H1 (cell line): ENCODE measurements at regions not wholly inside any gene's neighbourhood (a gene's known extent, or its start where the extent isn't known, plus 50 kb on each side); places are given as distances from the start of the nearest gene placed in this dataset.

ENCODE experiments used
- CTCF ChIA-PET: fragments of 300-600 bp; sonication (Branson Sonifier 250); formaldehyde crosslinking; loops from one replicate; lab custom pipeline; 2021; ENCODE audit not compliant: partially characterized antibody; lab: Charles Lee
- POLR2A ChIA-PET: fragments of 300-600 bp; sonication (Branson Sonifier 250); formaldehyde crosslinking; loops from one replicate; lab custom pipeline; 2021; ENCODE audit warnings: inconsistent platforms; ENCODE audit not compliant: partially characterized antibody; lab: Charles Lee
- DNase-seq, 2 experiments: peaks; one replicate each; pipeline versions ENCODE4 v3.0.0 to v3.0.0-alpha.2; 2010 to 2022; ENCODE audit warnings: low spot score in 2 of 2, low read depth in 1 of 2, mixed read lengths in 1 of 2
- FAIRE-seq: peaks from 2 replicates; lab custom pipeline; 2011; peaks lifted over from hg19 to GRCh38; lab: Jason Lieb, UNC
- H2AFZ ChIP-seq: 2 replicates; pipeline ENCODE4 v1.8.1; 2012; ENCODE audit warnings: low read length, inconsistent platforms
- H2AK5ac ChIP-seq: 2 replicates; pipeline ENCODE4 v1.6.1; 2013; ENCODE audit warnings: low read depth, low read length
- H2BK120ac ChIP-seq: replicated peaks from 2 replicates; pipeline ENCODE3; 2013; ENCODE audit warnings: low read depth, low read length, inconsistent platforms
- H2BK12ac ChIP-seq: 2 replicates; pipeline ENCODE4 v1.6.1; 2013; ENCODE audit warnings: low read depth, low read length
- H2BK15ac ChIP-seq: 2 replicates; pipeline ENCODE4 v1.6.1; 2013; ENCODE audit warnings: low read length
- H2BK20ac ChIP-seq: 2 replicates; pipeline ENCODE4 v1.6.1; 2013; ENCODE audit warnings: low read length
- H2BK5ac ChIP-seq: 2 replicates; pipeline ENCODE4 v1.6.1; 2013; ENCODE audit warnings: low read depth, low read length
- H3K14ac ChIP-seq: 2 replicates; pipeline ENCODE4 v1.6.1; 2013; ENCODE audit warnings: inconsistent platforms; ENCODE audit not compliant: insufficient read length
- H3K18ac ChIP-seq: 2 replicates; pipeline ENCODE4 v1.6.1; 2013; ENCODE audit warnings: low read length; ENCODE audit errors: extremely low read depth
- H3K23ac ChIP-seq: 2 replicates; pipeline ENCODE4 v1.6.1; 2013; ENCODE audit warnings: inconsistent platforms; ENCODE audit not compliant: insufficient read length
- H3K23me2 ChIP-seq: 2 replicates; pipeline ENCODE4 v1.6.1; 2013; ENCODE audit warnings: low read depth, low read length
- H3K27ac ChIP-seq: 2 replicates; pipeline ENCODE4 v1.6.1; 2011; ENCODE audit warnings: low read depth, low read length, inconsistent platforms
- H3K27me3 ChIP-seq, 4 experiments: replicated peaks in 1 of 4; 1 replicate in 1 of 4; 2 replicates in 3 of 4; pipeline versions ENCODE4 v1.6.1 to v1.8.1; 2011 to 2013; ENCODE audit warnings: low read length in 3 of 4, mild to moderate bottlenecking in 3 of 4, inconsistent platforms in 2 of 4, mixed read lengths in 2 of 4, moderate library complexity in 1 of 4; ENCODE audit not compliant: control insufficient read depth in 3 of 4, insufficient read depth in 3 of 4; ENCODE audit errors: extremely low read depth in 1 of 4
- H3K36me3 ChIP-seq, 4 experiments: 2 replicates each; pipeline versions ENCODE4 v1.6.1 to v1.8.1; 2011 to 2013; ENCODE audit warnings: mild to moderate bottlenecking in 4 of 4, low read length in 3 of 4, moderate library complexity in 2 of 4, control low read depth in 1 of 4, inconsistent platforms in 1 of 4; ENCODE audit not compliant: insufficient read depth in 4 of 4, control insufficient read depth in 2 of 4
- H3K4ac ChIP-seq: replicated peaks from 2 replicates; pipeline ENCODE3; 2013; ENCODE audit warnings: low read length, low read depth, mixed read lengths, inconsistent platforms; ENCODE audit not compliant: insufficient read length
- H3K4me1 ChIP-seq, 4 experiments: replicated peaks in 1 of 4; 1 replicate in 1 of 4; 2 replicates in 3 of 4; pipeline versions ENCODE4 v1.6.1 to v1.8.1; 2011 to 2013; ENCODE audit warnings: low read length in 3 of 4, inconsistent platforms in 2 of 4, mixed read lengths in 1 of 4; ENCODE audit not compliant: insufficient read depth in 4 of 4, control insufficient read depth in 3 of 4
- H3K4me2 ChIP-seq, 2 experiments: 2 replicates each; pipeline versions ENCODE4 v1.6.1 to v1.8.1; 2011 to 2013; ENCODE audit warnings: low read depth in 2 of 2, low read length in 2 of 2, control low read depth in 1 of 2, inconsistent platforms in 1 of 2, mild to moderate bottlenecking in 1 of 2; ENCODE audit not compliant: insufficient read depth in 1 of 2
- H3K4me3 ChIP-seq, 4 experiments: fragments of 200-600, 300-600 bp in 1 of 4; sonication (generic), shearing (Covaris generic), sonication (Bioruptor Twin) in 1 of 4; 2 replicates each; pipeline versions ENCODE4 v1.5.1 to v1.8.1; 2011 to 2016; ENCODE audit warnings: low read length in 4 of 4, low read depth in 3 of 4, control low read depth in 2 of 4, inconsistent platforms in 2 of 4, mild to moderate bottlenecking in 2 of 4, mixed read lengths in 1 of 4, moderate library complexity in 1 of 4; ENCODE audit not compliant: insufficient read depth in 2 of 4; ENCODE audit errors: extremely low read depth in 1 of 4
- H3K56ac ChIP-seq: replicated peaks from 2 replicates; pipeline ENCODE3; 2013; ENCODE audit warnings: low read depth, mild to moderate bottlenecking, mixed read lengths, low read length, inconsistent platforms; ENCODE audit not compliant: insufficient read length
- H3K79me1 ChIP-seq: 2 replicates; pipeline ENCODE4 v1.6.1; 2013; ENCODE audit warnings: low read depth, low read length, control low read depth
- H3K79me2 ChIP-seq, 2 experiments: 2 replicates each; pipeline versions ENCODE4 v1.6.1 to v1.8.1; 2012 to 2013; ENCODE audit warnings: low read length in 2 of 2, mild to moderate bottlenecking in 2 of 2, inconsistent platforms in 1 of 2; ENCODE audit not compliant: insufficient read depth in 2 of 2, control insufficient read depth in 1 of 2
- H3K9ac ChIP-seq, 4 experiments: replicated peaks in 1 of 4; 1 replicate in 1 of 4; 2 replicates in 3 of 4; pipeline versions ENCODE4 v1.6.1 to v1.8.1; 2011 to 2013; ENCODE audit warnings: low read depth in 3 of 4, low read length in 3 of 4, control low read depth in 2 of 4, mild to moderate bottlenecking in 2 of 4, moderate library complexity in 2 of 4, inconsistent platforms in 1 of 4; ENCODE audit errors: extremely low read depth in 1 of 4
- H3K9me3 ChIP-seq, 2 experiments: 2 replicates each; pipeline versions ENCODE4 v1.6.1 to v1.8.1; 2012 to 2013; ENCODE audit warnings: mild to moderate bottlenecking in 2 of 2, moderate library complexity in 2 of 2, control low read depth in 1 of 2, inconsistent platforms in 1 of 2, low read depth in 1 of 2, low read length in 1 of 2, mixed read lengths in 1 of 2; ENCODE audit not compliant: insufficient read depth in 2 of 2
- H4K20me1 ChIP-seq, 2 experiments: replicated peaks in 1 of 2; 2 replicates each; pipeline versions ENCODE3 to v1.8.1; 2011 to 2013; ENCODE audit warnings: inconsistent platforms in 2 of 2, low read length in 2 of 2, mild to moderate bottlenecking in 1 of 2; ENCODE audit not compliant: insufficient read depth in 2 of 2, control insufficient read depth in 1 of 2
- H4K5ac ChIP-seq: 2 replicates; pipeline ENCODE4 v1.6.1; 2013; ENCODE audit warnings: low read length, low read depth, mixed read lengths, inconsistent platforms; ENCODE audit not compliant: insufficient read length
- H4K8ac ChIP-seq: 2 replicates; pipeline ENCODE4 v1.8.0; 2013; ENCODE audit warnings: mild to moderate bottlenecking, moderate library complexity, low read length, inconsistent platforms; ENCODE audit not compliant: insufficient read depth; ENCODE audit errors: extremely low read depth
- H4K91ac ChIP-seq: replicated peaks from 2 replicates; pipeline ENCODE3; 2013; ENCODE audit warnings: low read length, mixed read lengths, inconsistent platforms; ENCODE audit not compliant: insufficient read length
- CTCF ChIP-seq, 3 experiments: IDR thresholded peaks; 1 replicate in 2 of 3; 2 replicates in 1 of 3; pipeline versions ENCODE4 v1.5.1 to v1.6.1; 2011; ENCODE audit warnings: low read length in 3 of 3, mild to moderate bottlenecking in 3 of 3, inconsistent platforms in 2 of 3, low read depth in 1 of 3, moderate library complexity in 1 of 3; ENCODE audit not compliant: insufficient read depth in 1 of 3; ENCODE audit errors: control extremely low read depth in 1 of 3
- RAD21 ChIP-seq, 2 experiments: IDR thresholded peaks in 1 of 2; conservative IDR thresholded peaks in 1 of 2; 2 replicates each; pipeline ENCODE4 v1.6.1; 2011; ENCODE audit warnings: low read depth in 2 of 2, low read length in 2 of 2, improper control_type of control experiment in 1 of 2, inconsistent platforms in 1 of 2, mild to moderate bottlenecking in 1 of 2, moderate library complexity in 1 of 2
- SIRT6 ChIP-seq: IDR thresholded peaks from one replicate; pipeline ENCODE4 v1.7.1; 2012; ENCODE audit warnings: low read length, inconsistent platforms
- WGBS, 2 experiments: shearing (Covaris generic) in 1 of 2; methylation state at CpG; one replicate each; pipeline versions ENCODE4 v1.1.6 to v1.1.7; 2013 to 2015; ENCODE audit warnings: low lambda C conversion rate in 2 of 2, mixed read lengths in 2 of 2, inconsistent platforms in 1 of 2, low coverage in 1 of 2, missing lambda C conversion rate in 1 of 2; ENCODE audit not compliant: insufficient replicate concordance in 2 of 2, insufficient coverage in 1 of 2, insufficient read length in 1 of 2; ENCODE audit errors: extremely low coverage in 1 of 2, missing lambda C conversion rate in 1 of 2; 5-methylcytosine and 5-hydroxymethylcytosine counted together

- no peaks in the 10 kb centered on the region for H3K23me2 ChIP-seq
- DNase-seq, result no peak
- no peak overlapping the region for H3K23ac ChIP-seq
Observed at GRCh38 chr4:133921280-133922195, 280.1 kb downstream of the PABPC4L start.

More at GRCh38 chr4:133921280-133922195, 280.1 kb downstream of the PABPC4L start:
- no peak overlapping the region for H4K91ac ChIP-seq
- no peak overlapping the region for H2BK20ac ChIP-seq
- H3K4me1 ChIP-seq, result no peaks in the 10 kb centered on the region; a peak in 1 of 7 replicates
- no peak overlapping the region for H2BK15ac ChIP-seq
- no peak overlapping the region for H3K4me3 ChIP-seq
- H3K27me3 ChIP-seq, result no peaks in the 10 kb centered on the region
- H2BK120ac ChIP-seq, result no peak overlapping the region
- no peak overlapping the region for H2AK5ac ChIP-seq
- H2BK12ac ChIP-seq, result no peak overlapping the region
- no peaks in the 10 kb centered on the region for H4K20me1 ChIP-seq
- H3K9me3 ChIP-seq, result no peaks in the 10 kb centered on the region
- no peak for FAIRE-seq
- no peak overlapping the region for H4K8ac ChIP-seq
- 85% methylated on average over 8 of the region's 8 CpGs; no CpG with 5 or more reads in 1 of the 2 experiments for WGBS, 2 experiments
- H3K9ac ChIP-seq, result no peak overlapping the region
- H3K4me2 ChIP-seq, result no peak overlapping the region
- TF ChIP-seq CTCF (IDR thresholded peaks at IDR 0.05; ENCODE audit: control extremely low read depth in 1 of 3, insufficient read depth in 1 of 3, low read depth in 1 of 3, low read length in 3 of 3) (peak in 2 of 3 experiments; percentile 2 to 7; a peak in 1 of 4 replicates), SIRT6 (no peak), RAD21 (IDR thresholded peaks at IDR 0.05 in 1 of 2, conservative IDR thresholded peaks at IDR 0.05 in 1 of 2; ENCODE audit: low read depth in 2 of 2, low read length in 2 of 2) (peak; percentile 40 to 53)
- TF ChIP-seq, all 59 proteins: peak for 2
- ChIA-PET POLR2A (no interaction called here), CTCF (interaction anchor here (0.9 to 1.0 kb wide), 2 partner anchors 768 to 775 kb away, joined by 3 to 5 read pairs; no protein-coding TSS in a partner anchor)
- Histone ChIP-seq H3K36me3 (no peaks in the 10 kb centered on the region), H2AFZ (peak overlapping the region; percentile 64; the same call in 1 of the 2 replicates), H3K4ac (no peak overlapping the region), H3K79me1 (no peaks in the 10 kb centered on the region), H4K5ac (no peak overlapping the region), H3K14ac (no peak overlapping the region), H3K27ac (no peak overlapping the region), H2BK5ac (no peak overlapping the region), H3K56ac (no peak overlapping the region), H3K18ac (no peak overlapping the region), H3K79me2 (no peaks in the 10 kb centered on the region)
